ENCODE measurements at regions not wholly inside any gene's neighbourhood (a gene's known extent, or its start where the extent isn't known, plus 50 kb on each side); places are given as distances from the start of the nearest gene placed in this dataset.
"Not testable (repeated sequence)": the region's sequence is repeated elsewhere in the genome, so short reads cannot be mapped to it uniquely, and the experiment has no call there.

GRCh38 chr21:22355949-22356348, 1357.7 kb downstream of the NCAM2 start:
- in situ Hi-C loops (cut with HindIII; ENCODE audit: low pct_ligation_motif_present, low sequenced_read_pairs): no loop called here
- no peak for DNase-seq

GRCh38 chr21:22356663-22357062, 1358.5 kb downstream of the NCAM2 start:
- no peak overlapping the region for H3K4me3 ChIP-seq (ENCODE audit: low read depth, low read length)
- in situ Hi-C loops (cut with HindIII; ENCODE audit: low pct_ligation_motif_present, low sequenced_read_pairs): no loop called here
- DNase-seq: no peak
- TF ChIP-seq, protein P1, sequence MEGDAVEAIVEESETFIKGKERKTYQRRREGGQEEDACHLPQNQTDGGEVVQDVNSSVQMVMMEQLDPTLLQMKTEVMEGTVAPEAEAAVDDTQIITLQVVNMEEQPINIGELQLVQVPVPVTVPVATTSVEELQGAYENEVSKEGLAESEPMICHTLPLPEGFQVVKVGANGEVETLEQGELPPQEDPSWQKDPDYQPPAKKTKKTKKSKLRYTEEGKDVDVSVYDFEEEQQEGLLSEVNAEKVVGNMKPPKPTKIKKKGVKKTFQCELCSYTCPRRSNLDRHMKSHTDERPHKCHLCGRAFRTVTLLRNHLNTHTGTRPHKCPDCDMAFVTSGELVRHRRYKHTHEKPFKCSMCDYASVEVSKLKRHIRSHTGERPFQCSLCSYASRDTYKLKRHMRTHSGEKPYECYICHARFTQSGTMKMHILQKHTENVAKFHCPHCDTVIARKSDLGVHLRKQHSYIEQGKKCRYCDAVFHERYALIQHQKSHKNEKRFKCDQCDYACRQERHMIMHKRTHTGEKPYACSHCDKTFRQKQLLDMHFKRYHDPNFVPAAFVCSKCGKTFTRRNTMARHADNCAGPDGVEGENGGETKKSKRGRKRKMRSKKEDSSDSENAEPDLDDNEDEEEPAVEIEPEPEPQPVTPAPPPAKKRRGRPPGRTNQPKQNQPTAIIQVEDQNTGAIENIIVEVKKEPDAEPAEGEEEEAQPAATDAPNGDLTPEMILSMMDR (IDR thresholded peaks at IDR 0.05; ENCODE audit: low read depth, low read length, missing control alignments): no peak
- H3K36me3 ChIP-seq (replicated peaks): no peaks in the 10 kb centered on the region
- no peaks in the 10 kb centered on the region for H3K27me3 ChIP-seq (replicated peaks)
- no peak overlapping the region for H3K27ac ChIP-seq

More at GRCh38 chr21:22355949-22356348, 1357.7 kb downstream of the NCAM2 start:
- TF ChIP-seq, protein P1 (IDR thresholded peaks at IDR 0.05; ENCODE audit: low read depth, low read length, missing control alignments): no peak
- Histone ChIP-seq H3K4me3 (ENCODE audit: low read depth, low read length) (no peak overlapping the region), H3K27me3 (replicated peaks) (no peaks in the 10 kb centered on the region), H3K27ac (no peak overlapping the region), H3K36me3 (replicated peaks) (no peaks in the 10 kb centered on the region)

- H3K27ac ChIP-seq; in situ Hi-C loops (cut with HindIII; ENCODE audit: low pct_ligation_motif_present, low sequenced_read_pairs): not testable (repeated sequence)
Measured at GRCh38 chr21:22359599-22359998, 1361.4 kb downstream of the NCAM2 start.

GRCh38 chr21:22363504-22363903, 1365.3 kb downstream of the NCAM2 start:
- no peak for DNase-seq
- TF ChIP-seq, protein P1 (IDR thresholded peaks at IDR 0.05; ENCODE audit: low read depth, low read length, missing control alignments): no peak

More at GRCh38 chr21:22359599-22359998, 1361.4 kb downstream of the NCAM2 start:
- not testable (repeated sequence) for H3K4me3 ChIP-seq (ENCODE audit: low read depth, low read length); H3K27me3 ChIP-seq (replicated peaks); H3K36me3 ChIP-seq (replicated peaks); DNase-seq

DNA sequence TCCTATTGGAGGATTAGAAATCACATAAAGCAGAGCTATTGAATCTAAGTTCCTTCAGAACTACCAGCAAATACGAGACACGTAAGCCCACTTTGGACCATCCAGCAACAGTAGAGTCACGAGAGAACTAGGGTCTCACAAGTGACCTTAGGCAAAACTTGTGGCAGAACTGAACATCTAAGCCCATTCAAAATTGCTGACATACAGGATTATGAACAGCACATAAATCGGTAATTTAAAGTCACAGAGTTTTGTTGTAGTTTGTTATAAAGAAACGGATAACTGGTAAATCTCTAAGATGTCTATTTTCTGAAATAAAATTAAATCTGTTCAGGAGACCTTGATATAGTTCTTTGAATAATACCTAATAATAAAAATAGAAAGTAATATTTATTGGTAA, 1366.0 kb downstream of the NCAM2 start:
- no peak overlapping the region for H3K27ac ChIP-seq
- in situ Hi-C loops (cut with HindIII; ENCODE audit: low pct_ligation_motif_present, low sequenced_read_pairs): no loop called here
- TF ChIP-seq, protein P1 (IDR thresholded peaks at IDR 0.05; ENCODE audit: low read depth, low read length, missing control alignments): no peak
- no peaks in the 10 kb centered on the region for H3K36me3 ChIP-seq (replicated peaks)
- H3K4me3 ChIP-seq (ENCODE audit: low read depth, low read length): no peak overlapping the region
- no peaks in the 10 kb centered on the region for H3K27me3 ChIP-seq (replicated peaks)
- no peak for DNase-seq

More at GRCh38 chr21:22363504-22363903, 1365.3 kb downstream of the NCAM2 start:
- no peak overlapping the region for H3K4me3 ChIP-seq (ENCODE audit: low read depth, low read length)
- H3K27ac ChIP-seq: no peak overlapping the region
- no peaks in the 10 kb centered on the region for H3K27me3 ChIP-seq (replicated peaks)
- no peaks in the 10 kb centered on the region for H3K36me3 ChIP-seq (replicated peaks)
- in situ Hi-C loops (cut with HindIII; ENCODE audit: low pct_ligation_motif_present, low sequenced_read_pairs): no loop called here

GRCh38 chr21:22374218-22374969, 1376.2 kb downstream of the NCAM2 start:
- H3K27ac ChIP-seq: no peak overlapping the region

DNA sequence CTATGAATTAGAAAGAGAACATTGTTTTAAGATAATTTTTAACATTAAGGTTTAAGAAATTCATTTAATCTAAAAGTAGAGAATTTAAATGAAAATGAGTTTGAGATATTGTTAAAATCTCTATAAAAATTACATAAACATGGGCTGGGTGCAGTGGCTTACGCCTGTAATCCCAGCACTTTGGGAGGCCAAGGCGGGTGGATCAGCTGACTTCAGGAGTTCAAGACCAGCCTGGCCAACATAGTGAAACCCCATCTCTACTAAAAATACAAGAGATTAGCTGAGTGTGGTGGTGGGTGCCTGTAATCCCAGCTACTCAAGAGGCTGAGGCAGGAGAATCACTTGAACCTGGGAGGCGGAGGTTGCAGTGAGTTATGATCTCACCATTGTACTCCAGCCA, 1379.6 kb downstream of the NCAM2 start:
- H3K36me3 ChIP-seq (replicated peaks); H3K27me3 ChIP-seq (replicated peaks); DNase-seq; H3K27ac ChIP-seq; H3K4me3 ChIP-seq (ENCODE audit: low read depth, low read length); in situ Hi-C loops (cut with HindIII; ENCODE audit: low pct_ligation_motif_present, low sequenced_read_pairs): not testable (repeated sequence)

More at GRCh38 chr21:22374218-22374969, 1376.2 kb downstream of the NCAM2 start:
- Histone ChIP-seq H3K4me3 (ENCODE audit: low read depth, low read length) (no peak overlapping the region), H3K27me3 (replicated peaks) (no peaks in the 10 kb centered on the region), H3K36me3 (replicated peaks) (no peaks in the 10 kb centered on the region)
- no peak for DNase-seq
- in situ Hi-C loops (cut with HindIII; ENCODE audit: low pct_ligation_motif_present, low sequenced_read_pairs): no loop called here
- TF ChIP-seq, protein P1 (IDR thresholded peaks at IDR 0.05; ENCODE audit: low read depth, low read length, missing control alignments): no peak
